Neural progenitor cell (in vitro differentiated cells): ENCODE measurements at regions not wholly inside any gene's neighbourhood (a gene's known extent, or its start where the extent isn't known, plus 50 kb on each side); places are given as distances from the start of the nearest gene placed in this dataset.

ENCODE experiments used
- DNase-seq: peaks from one replicate; pipeline ENCODE4 v3.0.0-alpha.2; 2016; ENCODE audit warnings: low spot score
- H2AFZ ChIP-seq: fragments of 200-600 bp; sonication (generic); replicated peaks from 2 replicates; pipeline ENCODE4 v1.6.1; 2016; ENCODE audit warnings: antibody characterized with exemption
- H3F3A ChIP-seq: fragments of 200-600 bp; sonication (generic); 2 replicates; pipeline ENCODE4 v1.6.1; 2016; ENCODE audit warnings: antibody characterized with exemption, low read depth
- H3K27ac ChIP-seq: fragments of 200-600 bp; sonication (generic); 2 replicates; pipeline ENCODE4 v1.5.1; 2016; ENCODE audit warnings: mild to moderate bottlenecking
- H3K27me3 ChIP-seq: fragments of 200-600 bp; sonication (generic); 2 replicates; pipeline ENCODE4 v1.6.1; 2016; ENCODE audit warnings: mild to moderate bottlenecking, moderate library complexity
- H3K36me3 ChIP-seq: fragments of 200-600 bp; sonication (generic); 2 replicates; pipeline ENCODE4 v1.5.1; 2016
- H3K4me1 ChIP-seq: fragments of 200-600 bp; sonication (generic); 2 replicates; pipeline ENCODE4 v1.6.1; 2016; ENCODE audit warnings: mixed run types
- H3K4me2 ChIP-seq: fragments of 200-600 bp; sonication (generic); 2 replicates; pipeline ENCODE4 v1.6.1; 2016
- H3K4me3 ChIP-seq: fragments of 200-600 bp; sonication (generic); 2 replicates; pipeline ENCODE4 v1.5.1; 2016
- H3K79me2 ChIP-seq: fragments of 200-600 bp; sonication (generic); 2 replicates; pipeline ENCODE4 v1.6.1; 2016; ENCODE audit warnings: low read depth
- H3K9ac ChIP-seq: fragments of 200-600 bp; sonication (generic); 2 replicates; pipeline ENCODE4 v1.6.1; 2016
- H3K9me3 ChIP-seq: fragments of 200-600 bp; sonication (generic); 2 replicates; pipeline ENCODE4 v1.5.1; 2016; ENCODE audit warnings: low read depth
- H4K20me1 ChIP-seq: fragments of 200-600 bp; sonication (generic); 2 replicates; pipeline ENCODE4 v1.6.1; 2016; ENCODE audit warnings: low read depth
- H3K27ac Mint-ChIP-seq: 3 replicates; pipeline ENCODE4 v1.8.0; 2021; ENCODE audit warnings: mixed read lengths
- H3K27me3 Mint-ChIP-seq: 2 replicates; pipeline ENCODE4 v1.8.0; 2022; ENCODE audit warnings: low read depth, mild to moderate bottlenecking, inconsistent platforms, moderate library complexity, mixed read lengths; ENCODE audit not compliant: insufficient read depth
- H3K36me3 Mint-ChIP-seq: 3 replicates; pipeline ENCODE4 v1.8.0; 2021; ENCODE audit warnings: mixed read lengths
- H3K4me1 Mint-ChIP-seq: 3 replicates; pipeline ENCODE4 v1.8.0; 2021; ENCODE audit warnings: mixed read lengths
- H3K4me3 Mint-ChIP-seq: 3 replicates; pipeline ENCODE4 v1.8.0; 2021; ENCODE audit warnings: mild to moderate bottlenecking, moderate library complexity, mixed read lengths
- H3K9me3 Mint-ChIP-seq: 3 replicates; pipeline ENCODE4 v1.8.0; 2020; ENCODE audit warnings: mixed read lengths
- CTCF ChIP-seq: fragments of 200-600 bp; sonication (generic); IDR thresholded peaks from 2 replicates; pipeline ENCODE4 v1.5.1; 2017; ENCODE audit warnings: antibody characterized with exemption, mild to moderate bottlenecking
- EZH2 ChIP-seq: fragments of 200-600 bp; sonication (generic); IDR thresholded peaks from 2 replicates; pipeline ENCODE4 v1.6.1; 2017; ENCODE audit warnings: antibody characterized with exemption, mild to moderate bottlenecking, moderate library complexity
- EZH2phosphoT487 ChIP-seq: fragments of 200-600 bp; sonication (generic); IDR thresholded peaks from 2 replicates; pipeline ENCODE4 v1.6.1; 2017; ENCODE audit warnings: antibody characterized with exemption

- Mint-ChIP-seq H3K27ac (no peak overlapping the region), H3K9me3 (no peaks in the 10 kb centered on the region), H3K36me3 (no peaks in the 10 kb centered on the region), H3K27me3 (no peaks in the 10 kb centered on the region), H3K4me1 (no peaks in the 10 kb centered on the region), H3K4me3 (no peak overlapping the region)
- no peaks in the 10 kb centered on the region for H3K27me3 ChIP-seq
- H3K27ac ChIP-seq: no peak overlapping the region
- H3K4me3 ChIP-seq: no peak overlapping the region
- H2AFZ ChIP-seq: no peak overlapping the region
- H4K20me1 ChIP-seq: no peaks in the 10 kb centered on the region
- no peak for DNase-seq
- no peak overlapping the region for H3K4me2 ChIP-seq
- no peaks in the 10 kb centered on the region for H3K36me3 ChIP-seq
- H3K9ac ChIP-seq: no peak overlapping the region
- H3K79me2 ChIP-seq: no peaks in the 10 kb centered on the region
- H3K9me3 ChIP-seq: no peaks in the 10 kb centered on the region
- H3F3A ChIP-seq: no peaks in the 10 kb centered on the region
- TF ChIP-seq EZH2: no peak
- TF ChIP-seq EZH2phosphoT487: no peak
- TF ChIP-seq CTCF: no peak
- no peaks in the 10 kb centered on the region for H3K4me1 ChIP-seq
These were observed 480.2 kb upstream of the PRKX start for GRCh38 chrX:4193500-4194155.

- H4K20me1 ChIP-seq: no peaks in the 10 kb centered on the region
- no peak overlapping the region for H3K27ac ChIP-seq
- H3K27me3 Mint-ChIP-seq: no peaks in the 10 kb centered on the region
- H3K9me3 Mint-ChIP-seq: no peaks in the 10 kb centered on the region
- H3K79me2 ChIP-seq: no peaks in the 10 kb centered on the region
- no peak overlapping the region for H3K9ac ChIP-seq
- H3K4me2 ChIP-seq: no peak overlapping the region
- TF ChIP-seq EZH2 (no peak), CTCF (no peak), EZH2phosphoT487 (no peak)
- no peaks in the 10 kb centered on the region for H3K4me1 Mint-ChIP-seq
- DNase-seq: no peak
- no peaks in the 10 kb centered on the region for H3K36me3 ChIP-seq
- H3K4me3 ChIP-seq: no peak overlapping the region
- no peaks in the 10 kb centered on the region for H3K9me3 ChIP-seq
- H3K4me1 ChIP-seq: no peaks in the 10 kb centered on the region
- no peaks in the 10 kb centered on the region for H3K27me3 ChIP-seq
- no peaks in the 10 kb centered on the region for H3K36me3 Mint-ChIP-seq
- H3K4me3 Mint-ChIP-seq: no peak overlapping the region
- H3F3A ChIP-seq: no peaks in the 10 kb centered on the region
- no peak overlapping the region for H2AFZ ChIP-seq
- H3K27ac Mint-ChIP-seq: no peak overlapping the region
These were observed 472.9 kb upstream of the PRKX start for GRCh38 chrX:4186331-4186730.

- Mint-ChIP-seq H3K9me3 (no peaks in the 10 kb centered on the region), H3K27ac (no peak overlapping the region), H3K4me3 (no peak overlapping the region), H3K4me1 (no peaks in the 10 kb centered on the region), H3K36me3 (no peaks in the 10 kb centered on the region), H3K27me3 (no peaks in the 10 kb centered on the region)
- H3F3A ChIP-seq: no peaks in the 10 kb centered on the region
- no peak overlapping the region for H3K27ac ChIP-seq
- no peaks in the 10 kb centered on the region for H3K27me3 ChIP-seq
- H3K36me3 ChIP-seq: no peaks in the 10 kb centered on the region
- no peaks in the 10 kb centered on the region for H3K79me2 ChIP-seq
- H3K9me3 ChIP-seq: no peaks in the 10 kb centered on the region
- H4K20me1 ChIP-seq: no peaks in the 10 kb centered on the region
- H3K9ac ChIP-seq: no peak overlapping the region
- H3K4me3 ChIP-seq: no peak overlapping the region
- DNase-seq: no peak
- no peak overlapping the region for H2AFZ ChIP-seq
- H3K4me2 ChIP-seq: no peak overlapping the region
- TF ChIP-seq EZH2 (no peak), CTCF (no peak), EZH2phosphoT487 (no peak)
- no peaks in the 10 kb centered on the region for H3K4me1 ChIP-seq
These were observed 471.6 kb upstream of the PRKX start for GRCh38 chrX:4185086-4185485.
